ENCODE measurements at regions not wholly inside any gene's neighbourhood (a gene's known extent, or its start where the extent isn't known, plus 50 kb on each side); places are given as distances from the start of the nearest gene placed in this dataset.

GRCh38 chr12:124123296-124124000, 150.4 kb downstream of the ZNF664 start:
- Histone ChIP-seq H3K27ac (ENCODE audit: low read length in 2 of 2) (no peak overlapping the region), H2AFZ (ENCODE audit: insufficient read depth, low read depth, low read length, poor library complexity, severe bottlenecking) (no peak overlapping the region), H3K36me3 (replicated peaks in 1 of 2; ENCODE audit: control extremely low read depth in 1 of 2, control insufficient read depth in 1 of 2, extremely low read depth in 1 of 2, insufficient read depth in 2 of 2, low read length in 1 of 2) (no peaks in the 10 kb centered on the region), H3K4me1 (ENCODE audit: control insufficient read depth in 2 of 2, insufficient read depth in 2 of 2, low read length in 2 of 2) (no peaks in the 10 kb centered on the region), H4K20me1 (ENCODE audit: control insufficient read depth, insufficient read depth, low read length, poor library complexity, severe bottlenecking) (no peaks in the 10 kb centered on the region), H3K9ac (ENCODE audit: low read length) (no peak overlapping the region), H3K79me2 (ENCODE audit: control insufficient read depth, insufficient read depth, low read length) (no peaks in the 10 kb centered on the region), H3K27me3 (replicated peaks in 1 of 4; ENCODE audit: control extremely low read depth in 1 of 4, control insufficient read depth in 3 of 4, insufficient read depth in 4 of 4, low read length in 3 of 4) (peaks cover 0 to 2% (median 0%) of the 10 kb centered on the region in 4 experiments), H3K9me3 (ENCODE audit: control extremely low read depth in 1 of 3, control insufficient read depth in 2 of 3, insufficient read depth in 1 of 3, low read length in 2 of 3) (peaks cover 0 to 8% (median 0%) of the 10 kb centered on the region in 3 donors), H3K4me2 (replicated peaks; ENCODE audit: low read depth, low read length, poor library complexity, severe bottlenecking) (no peak overlapping the region), H3K4me3 (ENCODE audit: control extremely low read depth in 1 of 5, extremely low read depth in 1 of 5, insufficient read depth in 1 of 5, low read depth in 2 of 5, low read length in 4 of 5) (no peak overlapping the region)
- intact Hi-C loops (cut with micrococcal nuclease): no loop called here
- H3K27ac Mint-ChIP-seq: no peak overlapping the region
- CTCF ChIA-PET: no interaction called here
- ATAC-seq (ENCODE audit: low read depth) (no peak), DNase-seq (no peak)
- POLR2A ChIA-PET: interaction anchor here (0.6 kb wide), 1 partner anchor 893 kb away, joined by 9 read pairs; no protein-coding TSS in a partner anchor
- whole genome bisulfite sequencing (ENCODE audit: insufficient coverage): 85% methylated on average over 6 of the region's 10 CpGs
- H3K4me1 Mint-ChIP-seq: no peaks in the 10 kb centered on the region
- H3K4me3 Mint-ChIP-seq: no peak overlapping the region
- no peaks in the 10 kb centered on the region for H3K9me3 Mint-ChIP-seq (ENCODE audit: insufficient read depth)
- TF ChIP-seq CTCF (IDR thresholded peaks at IDR 0.05) (no peak), EZH2 (IDR thresholded peaks at IDR 0.05; ENCODE audit: borderline replicate concordance, insufficient read depth, low read depth, low read length, poor library complexity, severe bottlenecking) (no peak)
- peaks cover 3% of the 10 kb centered on the region for H3K27me3 Mint-ChIP-seq

- peaks cover 3% of the 10 kb centered on the region for H3K27me3 Mint-ChIP-seq
- Histone ChIP-seq H3K4me2 (replicated peaks; ENCODE audit: low read depth, low read length, poor library complexity, severe bottlenecking) (no peak overlapping the region), H2AFZ (ENCODE audit: insufficient read depth, low read depth, low read length, poor library complexity, severe bottlenecking) (no peak overlapping the region), H3K27ac (ENCODE audit: low read length in 2 of 2) (no peak overlapping the region), H3K4me3 (ENCODE audit: control extremely low read depth in 1 of 5, extremely low read depth in 1 of 5, insufficient read depth in 1 of 5, low read depth in 2 of 5, low read length in 4 of 5) (no peak overlapping the region), H3K79me2 (ENCODE audit: control insufficient read depth, insufficient read depth, low read length) (no peaks in the 10 kb centered on the region), H3K9me3 (ENCODE audit: control extremely low read depth in 1 of 3, control insufficient read depth in 2 of 3, insufficient read depth in 1 of 3, low read length in 2 of 3) (peaks cover 0 to 2% (median 0%) of the 10 kb centered on the region in 3 donors), H4K20me1 (ENCODE audit: control insufficient read depth, insufficient read depth, low read length, poor library complexity, severe bottlenecking) (no peaks in the 10 kb centered on the region), H3K36me3 (replicated peaks in 1 of 2; ENCODE audit: control extremely low read depth in 1 of 2, control insufficient read depth in 1 of 2, extremely low read depth in 1 of 2, insufficient read depth in 2 of 2, low read length in 1 of 2) (no peaks in the 10 kb centered on the region), H3K9ac (ENCODE audit: low read length) (no peak overlapping the region), H3K4me1 (ENCODE audit: control insufficient read depth in 2 of 2, insufficient read depth in 2 of 2, low read length in 2 of 2) (no peaks in the 10 kb centered on the region), H3K27me3 (replicated peaks in 1 of 4; ENCODE audit: control extremely low read depth in 1 of 4, control insufficient read depth in 3 of 4, insufficient read depth in 4 of 4, low read length in 3 of 4) (peaks cover 0 to 2% (median 0%) of the 10 kb centered on the region in 4 experiments)
- no peak overlapping the region for H3K4me3 Mint-ChIP-seq
- WGBS (ENCODE audit: insufficient coverage): 33% methylated on average over 7 of the region's 10 CpGs
- DNase-seq (no peak), ATAC-seq (ENCODE audit: low read depth) (no peak)
- H3K9me3 Mint-ChIP-seq (ENCODE audit: insufficient read depth): no peaks in the 10 kb centered on the region
- POLR2A ChIA-PET: no interaction called here
- CTCF ChIA-PET: no interaction called here
- H3K27ac Mint-ChIP-seq: no peak overlapping the region
- no peaks in the 10 kb centered on the region for H3K4me1 Mint-ChIP-seq
- intact Hi-C loops (cut with micrococcal nuclease): no loop called here
- no peak for TF ChIP-seq EZH2 (IDR thresholded peaks at IDR 0.05; ENCODE audit: borderline replicate concordance, insufficient read depth, low read depth, low read length, poor library complexity, severe bottlenecking)
- no peak for TF ChIP-seq CTCF (IDR thresholded peaks at IDR 0.05)
Measured at GRCh38 chr12:124125203-124125871, 152.3 kb downstream of the ZNF664 start.

Measured in B cell (primary cell).